HEK293T (cell line): ENCODE measurements at regions not wholly inside any gene's neighbourhood (a gene's known extent, or its start where the extent isn't known, plus 50 kb on each side); places are given as distances from the start of the nearest gene placed in this dataset.

Experiments used
- ARNT ChIP-seq: fragments of 450-650 bp; IDR thresholded peaks from 2 replicates; pipeline ENCODE4 v1.6.1; 2017; ENCODE audit warnings: mild to moderate bottlenecking
- BHLHE40 ChIP-seq: fragments of 450-650 bp; IDR thresholded peaks from 2 replicates; pipeline ENCODE4 v1.6.1; 2016; ENCODE audit warnings: mild to moderate bottlenecking, moderate library complexity, borderline replicate concordance
- CTBP1 ChIP-seq: fragments of 450-650 bp; IDR thresholded peaks from 2 replicates; pipeline ENCODE4 v1.6.1; 2016; ENCODE audit warnings: borderline replicate concordance
- ELF4 ChIP-seq: fragments of 450-650 bp; IDR thresholded peaks from 2 replicates; pipeline ENCODE4 v1.6.1; 2017; ENCODE audit warnings: antibody characterized with exemption
- FOXA1 ChIP-seq: fragments of 450-650 bp; IDR thresholded peaks from 2 replicates; pipeline ENCODE4 v1.6.1; 2016; ENCODE audit warnings: mild to moderate bottlenecking
- FOXK2 ChIP-seq: fragments of 450-650 bp; IDR thresholded peaks from 2 replicates; pipeline ENCODE4 v1.6.1; 2016; ENCODE audit warnings: mild to moderate bottlenecking
- FOXM1 ChIP-seq: fragments of 450-650 bp; IDR thresholded peaks from 2 replicates; pipeline ENCODE4 v1.6.1; 2017; ENCODE audit warnings: mild to moderate bottlenecking, borderline replicate concordance
- LEF1 ChIP-seq: fragments of 450-650 bp; IDR thresholded peaks from 2 replicates; pipeline ENCODE4 v1.6.1; 2017; ENCODE audit warnings: mild to moderate bottlenecking, borderline replicate concordance
- PKNOX1 ChIP-seq: fragments of 450-650 bp; IDR thresholded peaks from 2 replicates; pipeline ENCODE4 v1.6.1; 2016
- SP1 ChIP-seq: fragments of 450-650 bp; IDR thresholded peaks from 2 replicates; pipeline ENCODE4 v1.6.1; 2017
- SUZ12 ChIP-seq: fragments of 450-650 bp; IDR thresholded peaks from 2 replicates; pipeline ENCODE4 v1.6.1; 2016; ENCODE audit warnings: mild to moderate bottlenecking
- TARDBP ChIP-seq: fragments of 450-650 bp; IDR thresholded peaks from 2 replicates; pipeline ENCODE4 v1.6.1; 2016
- ZNF384 ChIP-seq: fragments of 450-650 bp; IDR thresholded peaks from 2 replicates; pipeline ENCODE4 v1.6.1; 2016

- TF ChIP-seq BHLHE40 (no peak), ARNT (no peak), SP1 (no peak), SUZ12 (no peak), FOXK2 (no peak), PKNOX1 (no peak), LEF1 (no peak), TARDBP (no peak), FOXM1 (no peak), ZNF384 (no peak), CTBP1 (no peak), ELF4 (no peak), FOXA1 (no peak)
These were observed 144.9 kb downstream of the CEP120 start for GRCh38 chr5:123278284-123278683.
